ENCODE measurements at regions not wholly inside any gene's neighbourhood (a gene's known extent, or its start where the extent isn't known, plus 50 kb on each side); places are given as distances from the start of the nearest gene placed in this dataset.

GRCh38 chr1:201628490-201628889, 89.6 kb downstream of the NAV1 start:
- H3K9me3 ChIP-seq (ENCODE audit: control insufficient read depth in 2 of 2, insufficient read depth in 1 of 2, low read depth in 1 of 2, low read length in 1 of 2) = no peaks in the 10 kb centered on the region
- peak in 1 of 2 donors; percentile 41 for DNase-seq
- no peak overlapping the region for H3K4me3 ChIP-seq (ENCODE audit: low read depth in 1 of 3, low read length in 3 of 3)
- peaks cover 2 to 12% (median 7%) of the 10 kb centered on the region in 3 donors for H3K4me1 ChIP-seq (ENCODE audit: control insufficient read depth in 3 of 3, insufficient read depth in 2 of 3, low read depth in 1 of 3, low read length in 2 of 3)
- FAIRE-seq = no peak
- no peak overlapping the region for H3K27ac ChIP-seq (ENCODE audit: low read depth in 1 of 3, low read length in 2 of 3)
- H3K27me3 ChIP-seq (ENCODE audit: control insufficient read depth in 3 of 3, insufficient read depth in 3 of 3, low read length in 3 of 3) = no peaks in the 10 kb centered on the region
- WGBS, 3 donors = 8 to 41% (median 31%) methylated on average over 6 of the region's 6 CpGs
- H3K36me3 ChIP-seq (ENCODE audit: control insufficient read depth in 3 of 3, insufficient read depth in 2 of 3, low read depth in 1 of 3, low read length in 3 of 3) = no peaks in the 10 kb centered on the region

GRCh38 chr1:201630582-201630981, 91.7 kb downstream of the NAV1 start:
- 83 to 93% (median 84%) methylated on average over 6 of the region's 6 CpGs for WGBS, 3 donors
- no peak overlapping the region for H3K27ac ChIP-seq (ENCODE audit: low read depth in 1 of 3, low read length in 2 of 3)
- no peaks in the 10 kb centered on the region for H3K9me3 ChIP-seq (ENCODE audit: control insufficient read depth in 2 of 2, insufficient read depth in 1 of 2, low read depth in 1 of 2, low read length in 1 of 2)
- no peak overlapping the region for H3K4me3 ChIP-seq (ENCODE audit: low read depth in 1 of 3, low read length in 3 of 3)
- peaks cover 2 to 16% (median 7%) of the 10 kb centered on the region in 3 donors for H3K4me1 ChIP-seq (ENCODE audit: control insufficient read depth in 3 of 3, insufficient read depth in 2 of 3, low read depth in 1 of 3, low read length in 2 of 3)
- H3K36me3 ChIP-seq (ENCODE audit: control insufficient read depth in 3 of 3, insufficient read depth in 2 of 3, low read depth in 1 of 3, low read length in 3 of 3) = no peaks in the 10 kb centered on the region
- H3K27me3 ChIP-seq (ENCODE audit: control insufficient read depth in 3 of 3, insufficient read depth in 3 of 3, low read length in 3 of 3) = no peaks in the 10 kb centered on the region
- DNase-seq (no peak), FAIRE-seq (no peak)

GRCh38 chr1:201631037-201631436, 92.1 kb downstream of the NAV1 start:
- FAIRE-seq (no peak), DNase-seq (no peak)
- no peaks in the 10 kb centered on the region for H3K36me3 ChIP-seq (ENCODE audit: control insufficient read depth in 3 of 3, insufficient read depth in 2 of 3, low read depth in 1 of 3, low read length in 3 of 3)
- peaks cover 2 to 21% (median 7%) of the 10 kb centered on the region in 3 donors for H3K4me1 ChIP-seq (ENCODE audit: control insufficient read depth in 3 of 3, insufficient read depth in 2 of 3, low read depth in 1 of 3, low read length in 2 of 3)
- H3K27ac ChIP-seq (ENCODE audit: low read depth in 1 of 3, low read length in 2 of 3) = no peak overlapping the region
- 92 to 96% (median 96%) methylated on average over 7 of the region's 7 CpGs for WGBS, 3 donors
- H3K4me3 ChIP-seq (ENCODE audit: low read depth in 1 of 3, low read length in 3 of 3) = no peak overlapping the region
- H3K27me3 ChIP-seq (ENCODE audit: control insufficient read depth in 3 of 3, insufficient read depth in 3 of 3, low read length in 3 of 3) = no peaks in the 10 kb centered on the region
- no peaks in the 10 kb centered on the region for H3K9me3 ChIP-seq (ENCODE audit: control insufficient read depth in 2 of 2, insufficient read depth in 1 of 2, low read depth in 1 of 2, low read length in 1 of 2)

- no peak overlapping the region for H3K27ac ChIP-seq (ENCODE audit: low read depth in 1 of 3, low read length in 2 of 3)
Observed at GRCh38 chr1:201632364-201632952, 93.5 kb downstream of the NAV1 start.

GRCh38 chr1:201633297-201633696, 94.4 kb downstream of the NAV1 start:
- Histone ChIP-seq H3K27ac (ENCODE audit: low read depth in 1 of 3, low read length in 2 of 3) (no peak overlapping the region), H3K36me3 (ENCODE audit: control insufficient read depth in 3 of 3, insufficient read depth in 2 of 3, low read depth in 1 of 3, low read length in 3 of 3) (no peaks in the 10 kb centered on the region), H3K4me1 (ENCODE audit: control insufficient read depth in 3 of 3, insufficient read depth in 2 of 3, low read depth in 1 of 3, low read length in 2 of 3) (peaks cover 2 to 27% (median 7%) of the 10 kb centered on the region in 3 donors), H3K9me3 (ENCODE audit: control insufficient read depth in 2 of 2, insufficient read depth in 1 of 2, low read depth in 1 of 2, low read length in 1 of 2) (no peaks in the 10 kb centered on the region), H3K27me3 (ENCODE audit: control insufficient read depth in 3 of 3, insufficient read depth in 3 of 3, low read length in 3 of 3) (no peaks in the 10 kb centered on the region), H3K4me3 (ENCODE audit: low read depth in 1 of 3, low read length in 3 of 3) (no peak overlapping the region)
- FAIRE-seq = no peak
- DNase-seq = no peak
- WGBS, 3 donors = 75 to 93% (median 90%) methylated on average over 2 of the region's 2 CpGs

More at GRCh38 chr1:201632364-201632952, 93.5 kb downstream of the NAV1 start:
- FAIRE-seq (no peak), DNase-seq (peak; percentile 64 to 83)
- Histone ChIP-seq H3K9me3 (ENCODE audit: control insufficient read depth in 2 of 2, insufficient read depth in 1 of 2, low read depth in 1 of 2, low read length in 1 of 2) (no peaks in the 10 kb centered on the region), H3K36me3 (ENCODE audit: control insufficient read depth in 3 of 3, insufficient read depth in 2 of 3, low read depth in 1 of 3, low read length in 3 of 3) (no peaks in the 10 kb centered on the region), H3K4me1 (ENCODE audit: control insufficient read depth in 3 of 3, insufficient read depth in 2 of 3, low read depth in 1 of 3, low read length in 2 of 3) (peaks cover 2 to 27% (median 7%) of the 10 kb centered on the region in 3 donors), H3K27me3 (ENCODE audit: control insufficient read depth in 3 of 3, insufficient read depth in 3 of 3, low read length in 3 of 3) (no peaks in the 10 kb centered on the region), H3K4me3 (ENCODE audit: low read depth in 1 of 3, low read length in 3 of 3) (no peak overlapping the region)
- 63 to 70% (median 65%) methylated on average over 5 of the region's 5 CpGs for WGBS, 3 donors

- 57 to 83% (median 68%) methylated on average over 5 of the region's 5 CpGs for WGBS, 3 donors
- Histone ChIP-seq H3K9me3 (ENCODE audit: control insufficient read depth in 2 of 2, insufficient read depth in 1 of 2, low read depth in 1 of 2, low read length in 1 of 2) (no peaks in the 10 kb centered on the region), H3K27ac (ENCODE audit: low read depth in 1 of 3, low read length in 2 of 3) (no peak overlapping the region), H3K36me3 (ENCODE audit: control insufficient read depth in 3 of 3, insufficient read depth in 2 of 3, low read depth in 1 of 3, low read length in 3 of 3) (no peaks in the 10 kb centered on the region), H3K4me1 (ENCODE audit: control insufficient read depth in 3 of 3, insufficient read depth in 2 of 3, low read depth in 1 of 3, low read length in 2 of 3) (peaks cover 2 to 27% (median 7%) of the 10 kb centered on the region in 3 donors), H3K4me3 (ENCODE audit: low read depth in 1 of 3, low read length in 3 of 3) (no peak overlapping the region), H3K27me3 (ENCODE audit: control insufficient read depth in 3 of 3, insufficient read depth in 3 of 3, low read length in 3 of 3) (no peaks in the 10 kb centered on the region)
- FAIRE-seq = no peak
- no peak for DNase-seq
Observed at GRCh38 chr1:201633811-201634210, 94.9 kb downstream of the NAV1 start.

GRCh38 chr1:201634261-201634660, 95.3 kb downstream of the NAV1 start:
- H3K4me1 ChIP-seq (ENCODE audit: control insufficient read depth in 3 of 3, insufficient read depth in 2 of 3, low read depth in 1 of 3, low read length in 2 of 3) = peaks cover 2 to 27% (median 7%) of the 10 kb centered on the region in 3 donors
- H3K4me3 ChIP-seq (ENCODE audit: low read depth in 1 of 3, low read length in 3 of 3) = no peak overlapping the region
- WGBS, 3 donors = 74 to 91% (median 75%) methylated on average over 2 of the region's 2 CpGs
- FAIRE-seq = no peak
- no peak for DNase-seq
- H3K27me3 ChIP-seq (ENCODE audit: control insufficient read depth in 3 of 3, insufficient read depth in 3 of 3, low read length in 3 of 3) = no peaks in the 10 kb centered on the region
- H3K9me3 ChIP-seq (ENCODE audit: control insufficient read depth in 2 of 2, insufficient read depth in 1 of 2, low read depth in 1 of 2, low read length in 1 of 2) = no peaks in the 10 kb centered on the region
- no peak overlapping the region for H3K27ac ChIP-seq (ENCODE audit: low read depth in 1 of 3, low read length in 2 of 3)
- H3K36me3 ChIP-seq (ENCODE audit: control insufficient read depth in 3 of 3, insufficient read depth in 2 of 3, low read depth in 1 of 3, low read length in 3 of 3) = peaks cover 0 to under 1% (median 0%) of the 10 kb centered on the region in 3 donors

- FAIRE-seq = no peak
- 85 to 88% (median 87%) methylated on average over 2 of the region's 2 CpGs for WGBS, 3 donors
- H3K27me3 ChIP-seq (ENCODE audit: control insufficient read depth in 3 of 3, insufficient read depth in 3 of 3, low read length in 3 of 3) = no peaks in the 10 kb centered on the region
Observed at GRCh38 chr1:201636097-201636496, 97.2 kb downstream of the NAV1 start.

GRCh38 chr1:201636510-201636971, 97.6 kb downstream of the NAV1 start:
- no peak overlapping the region for H3K27ac ChIP-seq (ENCODE audit: low read depth in 1 of 3, low read length in 2 of 3)
- WGBS, 3 donors = 55 to 68% (median 58%) methylated on average over 3 of the region's 3 CpGs
- no peak for FAIRE-seq
- peaks cover 2 to 27% (median 7%) of the 10 kb centered on the region in 3 donors for H3K4me1 ChIP-seq (ENCODE audit: control insufficient read depth in 3 of 3, insufficient read depth in 2 of 3, low read depth in 1 of 3, low read length in 2 of 3)
- no peaks in the 10 kb centered on the region for H3K27me3 ChIP-seq (ENCODE audit: control insufficient read depth in 3 of 3, insufficient read depth in 3 of 3, low read length in 3 of 3)
- DNase-seq = no peak
- peaks cover 0 to 3% (median 0%) of the 10 kb centered on the region in 3 donors for H3K36me3 ChIP-seq (ENCODE audit: control insufficient read depth in 3 of 3, insufficient read depth in 2 of 3, low read depth in 1 of 3, low read length in 3 of 3)
- no peak overlapping the region for H3K4me3 ChIP-seq (ENCODE audit: low read depth in 1 of 3, low read length in 3 of 3)
- H3K9me3 ChIP-seq (ENCODE audit: control insufficient read depth in 2 of 2, insufficient read depth in 1 of 2, low read depth in 1 of 2, low read length in 1 of 2) = no peaks in the 10 kb centered on the region

More at GRCh38 chr1:201636097-201636496, 97.2 kb downstream of the NAV1 start:
- no peak overlapping the region for H3K27ac ChIP-seq (ENCODE audit: low read depth in 1 of 3, low read length in 2 of 3)
- H3K9me3 ChIP-seq (ENCODE audit: control insufficient read depth in 2 of 2, insufficient read depth in 1 of 2, low read depth in 1 of 2, low read length in 1 of 2) = no peaks in the 10 kb centered on the region
- peaks cover 2 to 27% (median 7%) of the 10 kb centered on the region in 3 donors for H3K4me1 ChIP-seq (ENCODE audit: control insufficient read depth in 3 of 3, insufficient read depth in 2 of 3, low read depth in 1 of 3, low read length in 2 of 3)
- H3K36me3 ChIP-seq (ENCODE audit: control insufficient read depth in 3 of 3, insufficient read depth in 2 of 3, low read depth in 1 of 3, low read length in 3 of 3) = peaks cover 0 to 3% (median 0%) of the 10 kb centered on the region in 3 donors
- H3K4me3 ChIP-seq (ENCODE audit: low read depth in 1 of 3, low read length in 3 of 3) = no peak overlapping the region
- DNase-seq = no peak

Data from small intestine (tissue), 7 donors.